ENCODE measurements at regions not wholly inside any gene's neighbourhood (a gene's known extent, or its start where the extent isn't known, plus 50 kb on each side); places are given as distances from the start of the nearest gene placed in this dataset.
"Not testable (repeated sequence)": the region's sequence is repeated elsewhere in the genome, so short reads cannot be mapped to it uniquely, and the experiment has no call there.

- DNase-seq (ENCODE audit: low spot score) = no peak
- intact Hi-C loops (cut with DNase I) = no loop called here
Observed at GRCh38 chr10:125423569-125423968, 259.4 kb downstream of the TEX36 start.

GRCh38 chr10:125419831-125420230 lies 259.5 kb upstream of the CTBP2 start:
- no peak for DNase-seq (ENCODE audit: low spot score)
- intact Hi-C loops (cut with DNase I) = no loop called here

GRCh38 chr10:125419146-125419545 lies 258.8 kb upstream of the CTBP2 start:
- intact Hi-C loops (cut with DNase I) = no loop called here
- no peak for DNase-seq (ENCODE audit: low spot score)

- DNase-seq (ENCODE audit: low spot score) = no peak
- intact Hi-C loops (cut with DNase I) = no loop called here
Observed at GRCh38 chr10:125417605-125418004, 257.2 kb upstream of the CTBP2 start.

GRCh38 chr10:125415964-125416363 lies 255.6 kb upstream of the CTBP2 start:
- intact Hi-C loops (cut with DNase I) = no loop called here
- DNase-seq (ENCODE audit: low spot score) = no peak

GRCh38 chr10:125415006-125415633 lies 254.8 kb upstream of the CTBP2 start:
- no peak for DNase-seq (ENCODE audit: low spot score)
- intact Hi-C loops (cut with DNase I) = no loop called here

- no peak for DNase-seq (ENCODE audit: low spot score)
- intact Hi-C loops (cut with DNase I) = no loop called here
Observed at GRCh38 chr10:125411724-125412123, 251.4 kb upstream of the CTBP2 start.

GRCh38 chr10:125409756-125410155 lies 249.4 kb upstream of the CTBP2 start:
- intact Hi-C loops (cut with DNase I) = no loop called here
- DNase-seq (ENCODE audit: low spot score) = no peak

- intact Hi-C loops (cut with DNase I) = no loop called here
- DNase-seq (ENCODE audit: low spot score) = no peak
Observed at GRCh38 chr10:125407557-125407956, 247.2 kb upstream of the CTBP2 start.

- intact Hi-C loops (cut with DNase I) = no loop called here
- DNase-seq (ENCODE audit: low spot score) = no peak
Observed at GRCh38 chr10:125407000-125407502, 246.7 kb upstream of the CTBP2 start.

GRCh38 chr10:125404902-125405301 lies 244.5 kb upstream of the CTBP2 start:
- DNase-seq (ENCODE audit: low spot score); intact Hi-C loops (cut with DNase I): not testable (repeated sequence)

GRCh38 chr10:125401462-125401861 lies 241.1 kb upstream of the CTBP2 start:
- DNase-seq (ENCODE audit: low spot score) = no peak
- intact Hi-C loops (cut with DNase I) = no loop called here

- no peak for DNase-seq (ENCODE audit: low spot score)
- intact Hi-C loops (cut with DNase I) = no loop called here
Observed at GRCh38 chr10:125399289-125399688, 238.9 kb upstream of the CTBP2 start.

- no peak for DNase-seq (ENCODE audit: low spot score)
- intact Hi-C loops (cut with DNase I) = no loop called here
Observed at GRCh38 chr10:125398270-125398669, 237.9 kb upstream of the CTBP2 start.

GRCh38 chr10:125397608-125398007 lies 237.2 kb upstream of the CTBP2 start:
- no peak for DNase-seq (ENCODE audit: low spot score)
- intact Hi-C loops (cut with DNase I) = no loop called here

- no peak for DNase-seq (ENCODE audit: low spot score)
- intact Hi-C loops (cut with DNase I) = no loop called here
Observed at GRCh38 chr10:125396676-125397075, 236.3 kb upstream of the CTBP2 start.

GRCh38 chr10:125392609-125393008 lies 232.2 kb upstream of the CTBP2 start:
- no peak for DNase-seq (ENCODE audit: low spot score)
- intact Hi-C loops (cut with DNase I) = no loop called here

- intact Hi-C loops (cut with DNase I) = no loop called here
- no peak for DNase-seq (ENCODE audit: low spot score)
Observed at GRCh38 chr10:125392154-125392553, 231.8 kb upstream of the CTBP2 start.

GRCh38 chr10:125389648-125390047 lies 229.3 kb upstream of the CTBP2 start:
- intact Hi-C loops (cut with DNase I) = no loop called here
- no peak for DNase-seq (ENCODE audit: low spot score)

- intact Hi-C loops (cut with DNase I) = no loop called here
- no peak for DNase-seq (ENCODE audit: low spot score)
Observed at GRCh38 chr10:125379592-125379991, 219.2 kb upstream of the CTBP2 start.

- intact Hi-C loops (cut with DNase I) = no loop called here
- DNase-seq (ENCODE audit: low spot score) = no peak
Observed at GRCh38 chr10:125377368-125377767, 217.0 kb upstream of the CTBP2 start.

- no peak for DNase-seq (ENCODE audit: low spot score)
- intact Hi-C loops (cut with DNase I) = no loop called here
Observed at GRCh38 chr10:125375210-125375609, 214.8 kb upstream of the CTBP2 start.

Measured in posterior vena cava (tissue), 2 donors.